A549 (cell line): ENCODE measurements at regions not wholly inside any gene's neighbourhood (a gene's known extent, or its start where the extent isn't known, plus 50 kb on each side); places are given as distances from the start of the nearest gene placed in this dataset.

Experiments used
- ATAC-seq, 2 experiments: fragments of 200-7000 bp in 1 of 2; fragments of >200 bp in 1 of 2; cut with Nextera tagmentation in 1 of 2; cut with Tn5 transposase in 1 of 2; 3 replicates each; pipeline versions ENCODE4 v1.8.0 to v1.9.1; 2018 to 2020; ENCODE audit warnings: mild to moderate bottlenecking in 1 of 2, moderate library complexity in 1 of 2
- CTCF ChIA-PET: fragments of 300-600 bp; sonication (Branson Sonifier 250); formaldehyde crosslinking; extraction: SDS; loops from one replicate; lab custom pipeline; 2021; ENCODE audit warnings: antibody characterized with exemption, inconsistent platforms; lab: Yijun Ruan, JAX
- POLR2A ChIA-PET: fragments of 350-600 bp; formaldehyde crosslinking; extraction: SDS; loops from one replicate; lab custom pipeline; 2021; ENCODE audit warnings: antibody characterized with exemption, inconsistent platforms; lab: Yijun Ruan, JAX
- DNase-seq, 2 experiments: peaks; one replicate each; pipeline versions ENCODE4 v3.0.0 to v3.0.0-alpha.2; 2011 to 2016; ENCODE audit warnings: low read depth in 1 of 2, low spot score in 1 of 2
- FAIRE-seq: peaks from 2 replicates; lab custom pipeline; 2011; peaks lifted over from hg19 to GRCh38; lab: Jason Lieb, UNC
- H3K27ac ChIP-seq, 2 experiments: fragments of >200 bp; sonication (Bioruptor Twin); formaldehyde crosslinking; 3 replicates each; pipeline ENCODE4 v1.5.1; 2016 to 2017
- H3K4me1 ChIP-seq: fragments of >200 bp; sonication (Bioruptor Twin); formaldehyde crosslinking; 3 replicates; pipeline ENCODE4 v1.6.1; 2016
- H3K4me2 ChIP-seq: fragments of >200 bp; sonication (Bioruptor Twin); formaldehyde crosslinking; 3 replicates; pipeline ENCODE4 v1.6.1; 2016
- H3K4me3 ChIP-seq: fragments of >200 bp; sonication (Bioruptor Twin); formaldehyde crosslinking; 3 replicates; pipeline ENCODE4 v1.5.1; 2016
- H3K9me3 ChIP-seq: fragments of >200 bp; sonication (Bioruptor Twin); formaldehyde crosslinking; 3 replicates; pipeline ENCODE4 v1.6.1; 2016
- E2F6 ChIP-seq: IDR thresholded peaks from 2 replicates; pipeline ENCODE4 v1.6.1; 2012; ENCODE audit warnings: low read depth, borderline replicate concordance
- EP300 ChIP-seq, 2 experiments: fragments of >200 bp; sonication (Bioruptor Twin); formaldehyde crosslinking; IDR thresholded peaks; 2 replicates in 1 of 2; 3 replicates in 1 of 2; pipeline ENCODE4 v1.6.1; 2016 to 2017
- GATA3 ChIP-seq: IDR thresholded peaks from 2 replicates; pipeline ENCODE4 v1.6.1; 2012; ENCODE audit warnings: borderline replicate concordance
- HEYL ChIP-seq: fragments of 250-450 bp; sonication (Bioruptor Pico); IDR thresholded peaks from 2 replicates; pipeline ENCODE4 v1.8.0; 2021; ENCODE audit warnings: mild to moderate bottlenecking, moderate library complexity
- HOXB5 ChIP-seq: fragments of 250-450 bp; sonication (Bioruptor Pico); IDR thresholded peaks from 2 replicates; pipeline ENCODE4 v1.5.0; 2020; ENCODE audit warnings: mild to moderate bottlenecking, moderate library complexity
- JUN ChIP-seq, 2 experiments: fragments of >200 bp; sonication (Bioruptor Twin); formaldehyde crosslinking; IDR thresholded peaks; 2 replicates in 1 of 2; 3 replicates in 1 of 2; pipeline ENCODE4 v1.6.1; 2016 to 2017
- KDM1A ChIP-seq: fragments of 200-600 bp; sonication (generic); IDR thresholded peaks from 2 replicates; pipeline ENCODE4 v1.6.1; 2016; ENCODE audit warnings: low read depth, mild to moderate bottlenecking
- KDM5A ChIP-seq: fragments of 200-600 bp; sonication (generic); IDR thresholded peaks from 2 replicates; pipeline ENCODE4 v1.6.1; 2016; ENCODE audit warnings: antibody characterized with exemption, mild to moderate bottlenecking
- MAX ChIP-seq: IDR thresholded peaks from 2 replicates; pipeline ENCODE4 v1.6.1; 2012
- PHF8 ChIP-seq: fragments of 200-600 bp; sonication (generic); IDR thresholded peaks from 2 replicates; pipeline ENCODE4 v1.6.1; 2016; ENCODE audit warnings: low read depth, mild to moderate bottlenecking, antibody characterized with exemption, moderate library complexity, borderline replicate concordance
- RAD21 ChIP-seq, 2 experiments: fragments of >200 bp in 1 of 2; sonication (Bioruptor Twin) in 1 of 2; formaldehyde crosslinking in 1 of 2; IDR thresholded peaks in 1 of 2; conservative IDR thresholded peaks in 1 of 2; 2 replicates in 1 of 2; 3 replicates in 1 of 2; pipeline ENCODE4 v1.6.1; 2012 to 2018; ENCODE audit warnings: inconsistent platforms in 1 of 2
- RARB ChIP-seq: fragments of 250-450 bp; sonication (Bioruptor Pico); IDR thresholded peaks from 2 replicates; pipeline ENCODE4 v1.8.0; 2021; ENCODE audit warnings: mild to moderate bottlenecking, moderate library complexity
- REST ChIP-seq: fragments of 200-600 bp; sonication (generic); IDR thresholded peaks from 2 replicates; pipeline ENCODE4 v1.6.1; 2016; ENCODE audit warnings: antibody characterized with exemption, mild to moderate bottlenecking, moderate library complexity
- SMC3 ChIP-seq: fragments of >200 bp; sonication (Bioruptor Twin); formaldehyde crosslinking; IDR thresholded peaks from 3 replicates; pipeline ENCODE4 v1.6.1; 2018; ENCODE audit warnings: inconsistent platforms
- SREBF2 ChIP-seq: fragments of 450-650 bp; IDR thresholded peaks from 2 replicates; pipeline ENCODE4 v1.6.1; 2014; ENCODE audit warnings: mild to moderate bottlenecking, moderate library complexity
- ZNF302 ChIP-seq: fragments of 250-450 bp; sonication (Bioruptor Pico); IDR thresholded peaks from 2 replicates; pipeline ENCODE4 v1.9.0; 2021; ENCODE audit warnings: inconsistent platforms, mild to moderate bottlenecking, moderate library complexity
- WGBS: methylation state at CpG from one replicate; pipeline ENCODE4 v1.1.6; 2017; ENCODE audit errors: missing lambda C conversion rate; 5-methylcytosine and 5-hydroxymethylcytosine counted together

GRCh38 chr18:43830303-43830702, 553.0 kb upstream of the SYT4 start:
- no peak for TF ChIP-seq KDM1A
- ATAC-seq (no peak), DNase-seq (no peak), FAIRE-seq (no peak)
- CTCF ChIA-PET = no interaction called here
- POLR2A ChIA-PET = no interaction called here
- no peaks in the 10 kb centered on the region for H3K4me1 ChIP-seq
- H3K27ac ChIP-seq = no peak overlapping the region
- WGBS = 0% methylated on average over 1 of the region's 1 CpG
- H3K4me3 ChIP-seq = no peak overlapping the region
- H3K4me2 ChIP-seq = no peak overlapping the region
- no peaks in the 10 kb centered on the region for H3K9me3 ChIP-seq

DNA sequence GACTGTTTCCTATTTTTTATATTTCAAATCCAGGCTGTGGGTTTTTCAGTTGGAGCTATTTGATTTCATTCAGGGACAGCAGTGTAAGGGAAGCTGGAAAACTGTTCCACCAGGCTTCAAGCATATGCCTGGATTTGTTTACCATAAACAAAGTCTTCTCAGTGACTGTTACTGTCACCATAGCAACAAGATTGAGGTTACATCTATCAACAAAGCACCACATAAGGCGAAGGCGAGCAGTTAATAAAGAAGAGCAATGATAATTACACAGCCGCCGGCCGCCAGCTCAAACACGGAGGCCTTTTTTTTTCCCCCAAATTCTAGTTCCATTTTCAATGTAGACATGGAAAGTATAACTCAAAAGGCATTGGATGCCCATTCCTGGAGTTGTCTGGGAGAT, 553.7 kb upstream of the SYT4 start:
- CTCF ChIA-PET = no interaction called here
- FAIRE-seq (no peak), ATAC-seq (no peak), DNase-seq (no peak)
- TF ChIP-seq HOXB5 (CRISPR knock-in tag) = no peak
- TF ChIP-seq SREBF2 = no peak
- TF ChIP-seq GATA3 = no peak
- TF ChIP-seq E2F6 = no peak
- no peak for TF ChIP-seq RARB (CRISPR knock-in tag)
- no peak for TF ChIP-seq MAX
- TF ChIP-seq REST = no peak
- TF ChIP-seq ZNF302 (CRISPR knock-in tag) = no peak
- TF ChIP-seq JUN (IDR thresholded peaks at IDR 0.05) = no peak
- TF ChIP-seq KDM1A = no peak
- no peak for TF ChIP-seq EP300 (IDR thresholded peaks at IDR 0.05)
- no peak for TF ChIP-seq KDM5A
- TF ChIP-seq PHF8 = no peak
- TF ChIP-seq HEYL (CRISPR knock-in tag) = no peak
- WGBS = 55% methylated on average over 6 of the region's 6 CpGs
- no peak overlapping the region for H3K4me2 ChIP-seq
- no peak overlapping the region for H3K4me3 ChIP-seq
- no peaks in the 10 kb centered on the region for H3K9me3 ChIP-seq
- no peaks in the 10 kb centered on the region for H3K4me1 ChIP-seq
- POLR2A ChIA-PET = no interaction called here
- no peak overlapping the region for H3K27ac ChIP-seq

- TF ChIP-seq RAD21 (conservative IDR thresholded peaks at IDR 0.05 in 1 of 2, IDR thresholded peaks at IDR 0.05 in 1 of 2) = no peak
- no peak for TF ChIP-seq E2F6
- no peak for TF ChIP-seq SMC3
- H3K27ac ChIP-seq = no peak overlapping the region
- H3K9me3 ChIP-seq = no peaks in the 10 kb centered on the region
- CTCF ChIA-PET = no interaction called here
- POLR2A ChIA-PET = no interaction called here
- H3K4me3 ChIP-seq = no peak overlapping the region
- FAIRE-seq (no peak), DNase-seq (no peak), ATAC-seq (no peak)
- no peaks in the 10 kb centered on the region for H3K4me1 ChIP-seq
- H3K4me2 ChIP-seq = no peak overlapping the region
- 6% methylated on average over 1 of the region's 1 CpG for WGBS
Measured at GRCh38 chr18:43846299-43846698, 569.0 kb upstream of the SYT4 start.
